ENCODE measurements at regions not wholly inside any gene's neighbourhood (a gene's known extent, or its start where the extent isn't known, plus 50 kb on each side); places are given as distances from the start of the nearest gene placed in this dataset.

DNA sequence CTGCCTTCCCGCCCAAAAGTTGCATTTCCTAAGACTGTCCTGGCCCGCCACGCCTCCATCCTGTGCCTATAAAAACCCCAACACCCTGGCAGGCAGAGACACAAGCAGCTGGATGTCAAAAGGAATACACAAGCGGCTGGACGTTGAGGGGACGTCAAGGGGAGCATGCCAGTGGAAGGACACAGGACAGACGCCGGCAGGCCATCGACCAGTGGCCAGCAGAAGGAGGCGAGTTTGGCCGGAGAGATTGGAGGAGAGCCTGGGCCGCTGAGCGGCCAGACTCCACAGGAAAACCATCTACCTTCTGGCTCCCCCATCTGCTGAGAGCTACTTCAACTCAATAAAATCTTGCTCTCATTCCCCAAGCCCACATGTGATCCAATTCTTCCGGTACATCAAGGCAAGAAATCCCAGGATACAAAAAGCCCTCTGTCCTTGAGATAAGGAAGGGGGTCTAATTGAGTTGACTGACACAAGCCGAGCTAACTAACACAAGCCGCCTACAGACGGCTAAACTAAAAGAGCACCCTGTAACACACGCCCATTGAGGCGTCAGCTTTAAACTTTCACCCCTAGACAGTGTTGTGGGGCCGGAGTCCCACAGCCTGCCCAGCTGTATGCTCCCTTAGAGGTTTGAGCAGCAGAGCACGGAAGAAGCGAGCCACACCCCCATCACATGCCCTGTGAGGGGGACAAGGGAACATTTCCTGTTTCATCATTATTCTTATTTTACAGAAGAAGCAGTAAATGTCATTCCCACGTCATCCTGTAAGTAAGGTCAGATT, 150.3 kb upstream of the PHYHIPL start:
- Mint-ChIP-seq H3K4me1 (peaks cover 8% of the 10 kb centered on the region), H3K36me3 (no peaks in the 10 kb centered on the region), H3K9me3 (peaks cover 5% of the 10 kb centered on the region; the same call in 1 of the 2 replicates), H3K27me3 (ENCODE audit: low read depth) (no peaks in the 10 kb centered on the region), H3K27ac (no peak overlapping the region), H3K4me3 (no peak overlapping the region)
- ChIA-PET CTCF (no interaction called here), POLR2A (no interaction called here)
- TF ChIP-seq, protein P1, sequence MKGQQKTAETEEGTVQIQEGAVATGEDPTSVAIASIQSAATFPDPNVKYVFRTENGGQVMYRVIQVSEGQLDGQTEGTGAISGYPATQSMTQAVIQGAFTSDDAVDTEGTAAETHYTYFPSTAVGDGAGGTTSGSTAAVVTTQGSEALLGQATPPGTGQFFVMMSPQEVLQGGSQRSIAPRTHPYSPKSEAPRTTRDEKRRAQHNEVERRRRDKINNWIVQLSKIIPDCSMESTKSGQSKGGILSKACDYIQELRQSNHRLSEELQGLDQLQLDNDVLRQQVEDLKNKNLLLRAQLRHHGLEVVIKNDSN (CRISPR knock-in tag; IDR thresholded peaks at IDR 0.05) = no peak
- TF ChIP-seq ETV6 (CRISPR knock-in tag; IDR thresholded peaks at IDR 0.05) = no peak
- TF ChIP-seq JUN (CRISPR knock-in tag; IDR thresholded peaks at IDR 0.05) = no peak
- TF ChIP-seq, protein P2, sequence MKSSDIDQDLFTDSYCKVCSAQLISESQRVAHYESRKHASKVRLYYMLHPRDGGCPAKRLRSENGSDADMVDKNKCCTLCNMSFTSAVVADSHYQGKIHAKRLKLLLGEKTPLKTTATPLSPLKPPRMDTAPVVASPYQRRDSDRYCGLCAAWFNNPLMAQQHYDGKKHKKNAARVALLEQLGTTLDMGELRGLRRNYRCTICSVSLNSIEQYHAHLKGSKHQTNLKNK (CRISPR knock-in tag; IDR thresholded peaks at IDR 0.05) = no peak
- TF ChIP-seq PRRX2 (CRISPR knock-in tag; IDR thresholded peaks at IDR 0.05) = no peak
- no peak for TF ChIP-seq ZNF416 (CRISPR knock-in tag; IDR thresholded peaks at IDR 0.05)
- ATAC-seq = peak; percentile 43
- no peak for DNase-seq (ENCODE audit: low spot score)

DNA sequence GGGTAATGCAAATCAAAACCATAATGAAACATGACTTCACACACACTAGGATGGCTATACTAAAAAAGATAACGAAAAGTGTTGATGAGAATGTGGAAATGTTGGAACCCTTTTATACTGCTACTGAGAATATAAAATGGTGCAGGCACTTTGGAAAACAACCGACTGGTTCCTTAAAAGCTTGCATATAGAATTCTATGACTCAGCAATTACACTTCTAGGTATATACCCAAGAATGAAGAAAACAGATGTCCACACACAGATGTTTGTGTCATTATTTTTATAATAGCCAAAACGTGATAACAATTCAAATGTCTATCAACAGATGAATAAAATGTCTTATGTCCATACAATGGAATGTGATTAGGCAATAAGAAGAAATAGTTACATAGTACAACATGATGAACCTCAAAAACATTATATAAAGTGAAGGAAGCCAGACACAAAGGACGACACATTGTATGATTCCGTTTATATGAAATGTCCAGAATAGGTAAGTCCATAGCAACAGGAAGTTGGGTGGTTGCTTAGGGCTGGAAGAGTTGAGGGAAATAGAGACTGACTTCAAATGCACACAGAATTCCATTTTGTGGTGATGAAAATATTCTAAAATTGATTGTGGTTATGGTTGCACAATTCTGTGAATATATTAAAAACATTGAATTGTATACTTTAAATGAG, 148.3 kb upstream of the PHYHIPL start:
- H3K27me3 Mint-ChIP-seq (ENCODE audit: low read depth) = no peaks in the 10 kb centered on the region
- H3K4me3 Mint-ChIP-seq = no peak overlapping the region
- no peak overlapping the region for H3K27ac Mint-ChIP-seq
- ATAC-seq (no peak), DNase-seq (ENCODE audit: low spot score) (no peak)
- CTCF ChIA-PET = no interaction called here
- H3K9me3 Mint-ChIP-seq = peaks cover 5% of the 10 kb centered on the region; the same call in 1 of the 2 replicates
- peaks cover 8% of the 10 kb centered on the region for H3K4me1 Mint-ChIP-seq
- POLR2A ChIA-PET = no interaction called here
- no peaks in the 10 kb centered on the region for H3K36me3 Mint-ChIP-seq
- TF ChIP-seq FOXK1 (CRISPR knock-in tag; IDR thresholded peaks at IDR 0.05) (no peak), KAT7 (CRISPR knock-in tag; IDR thresholded peaks at IDR 0.05; ENCODE audit: borderline replicate concordance) (no peak), ZNF416 (CRISPR knock-in tag; IDR thresholded peaks at IDR 0.05) (no peak), JUN (CRISPR knock-in tag; IDR thresholded peaks at IDR 0.05) (no peak), ZNF423 (CRISPR knock-in tag; IDR thresholded peaks at IDR 0.05) (no peak), GRHL2 (CRISPR knock-in tag; IDR thresholded peaks at IDR 0.05; ENCODE audit: insufficient replicate concordance, severe bottlenecking) (no peak), SMAD3 (CRISPR knock-in tag; IDR thresholded peaks at IDR 0.05; ENCODE audit: borderline replicate concordance) (no peak), HMGA2 (CRISPR knock-in tag; IDR thresholded peaks at IDR 0.05) (no peak), ZNF232 (CRISPR knock-in tag; IDR thresholded peaks at IDR 0.05) (no peak), IRF2 (CRISPR knock-in tag; IDR thresholded peaks at IDR 0.05; ENCODE audit: borderline replicate concordance, low read depth) (no peak)
- TF ChIP-seq, protein P3, sequence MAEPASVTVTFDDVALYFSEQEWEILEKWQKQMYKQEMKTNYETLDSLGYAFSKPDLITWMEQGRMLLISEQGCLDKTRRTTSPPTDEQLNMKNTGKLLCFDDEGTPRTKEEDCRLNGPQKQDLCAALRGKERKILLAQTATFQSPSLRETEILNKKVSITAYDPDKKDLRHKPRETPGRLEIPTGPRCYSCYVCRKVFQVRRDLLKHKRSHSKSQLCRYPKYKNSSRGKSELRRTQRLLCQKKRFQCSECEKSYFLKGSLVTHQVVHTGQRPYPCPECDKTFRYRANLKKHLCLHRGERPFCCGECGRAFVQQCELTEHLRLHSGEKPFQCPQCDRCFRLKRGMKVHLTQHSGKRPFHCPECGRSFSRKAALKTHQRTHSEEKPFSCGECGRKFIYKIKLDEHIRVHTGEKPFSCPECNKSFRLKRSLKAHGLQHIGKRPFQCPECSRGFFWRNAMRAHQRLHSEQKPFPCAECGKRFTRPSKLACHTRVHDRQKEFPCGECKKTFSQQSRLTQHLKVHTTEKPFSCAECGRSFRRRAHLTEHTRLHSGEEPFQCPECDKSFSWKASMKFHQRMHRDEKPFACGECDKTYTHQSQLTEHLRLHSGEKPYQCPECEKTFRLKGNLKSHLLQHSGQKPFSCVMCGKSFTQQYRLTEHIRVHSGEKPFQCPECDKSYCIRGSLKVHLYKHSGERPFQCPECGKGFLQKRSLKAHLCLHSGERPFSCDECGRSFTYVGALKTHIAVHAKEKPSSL (CRISPR knock-in tag; conservative IDR thresholded peaks at IDR 0.05) = no peak
- TF ChIP-seq, protein P4, sequence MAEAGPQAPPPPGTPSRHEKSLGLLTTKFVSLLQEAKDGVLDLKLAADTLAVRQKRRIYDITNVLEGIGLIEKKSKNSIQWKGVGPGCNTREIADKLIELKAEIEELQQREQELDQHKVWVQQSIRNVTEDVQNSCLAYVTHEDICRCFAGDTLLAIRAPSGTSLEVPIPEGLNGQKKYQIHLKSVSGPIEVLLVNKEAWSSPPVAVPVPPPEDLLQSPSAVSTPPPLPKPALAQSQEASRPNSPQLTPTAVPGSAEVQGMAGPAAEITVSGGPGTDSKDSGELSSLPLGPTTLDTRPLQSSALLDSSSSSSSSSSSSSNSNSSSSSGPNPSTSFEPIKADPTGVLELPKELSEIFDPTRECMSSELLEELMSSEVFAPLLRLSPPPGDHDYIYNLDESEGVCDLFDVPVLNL (CRISPR knock-in tag; IDR thresholded peaks at IDR 0.05; ENCODE audit: borderline replicate concordance, low read depth) = no peak
- TF ChIP-seq, protein P5, sequence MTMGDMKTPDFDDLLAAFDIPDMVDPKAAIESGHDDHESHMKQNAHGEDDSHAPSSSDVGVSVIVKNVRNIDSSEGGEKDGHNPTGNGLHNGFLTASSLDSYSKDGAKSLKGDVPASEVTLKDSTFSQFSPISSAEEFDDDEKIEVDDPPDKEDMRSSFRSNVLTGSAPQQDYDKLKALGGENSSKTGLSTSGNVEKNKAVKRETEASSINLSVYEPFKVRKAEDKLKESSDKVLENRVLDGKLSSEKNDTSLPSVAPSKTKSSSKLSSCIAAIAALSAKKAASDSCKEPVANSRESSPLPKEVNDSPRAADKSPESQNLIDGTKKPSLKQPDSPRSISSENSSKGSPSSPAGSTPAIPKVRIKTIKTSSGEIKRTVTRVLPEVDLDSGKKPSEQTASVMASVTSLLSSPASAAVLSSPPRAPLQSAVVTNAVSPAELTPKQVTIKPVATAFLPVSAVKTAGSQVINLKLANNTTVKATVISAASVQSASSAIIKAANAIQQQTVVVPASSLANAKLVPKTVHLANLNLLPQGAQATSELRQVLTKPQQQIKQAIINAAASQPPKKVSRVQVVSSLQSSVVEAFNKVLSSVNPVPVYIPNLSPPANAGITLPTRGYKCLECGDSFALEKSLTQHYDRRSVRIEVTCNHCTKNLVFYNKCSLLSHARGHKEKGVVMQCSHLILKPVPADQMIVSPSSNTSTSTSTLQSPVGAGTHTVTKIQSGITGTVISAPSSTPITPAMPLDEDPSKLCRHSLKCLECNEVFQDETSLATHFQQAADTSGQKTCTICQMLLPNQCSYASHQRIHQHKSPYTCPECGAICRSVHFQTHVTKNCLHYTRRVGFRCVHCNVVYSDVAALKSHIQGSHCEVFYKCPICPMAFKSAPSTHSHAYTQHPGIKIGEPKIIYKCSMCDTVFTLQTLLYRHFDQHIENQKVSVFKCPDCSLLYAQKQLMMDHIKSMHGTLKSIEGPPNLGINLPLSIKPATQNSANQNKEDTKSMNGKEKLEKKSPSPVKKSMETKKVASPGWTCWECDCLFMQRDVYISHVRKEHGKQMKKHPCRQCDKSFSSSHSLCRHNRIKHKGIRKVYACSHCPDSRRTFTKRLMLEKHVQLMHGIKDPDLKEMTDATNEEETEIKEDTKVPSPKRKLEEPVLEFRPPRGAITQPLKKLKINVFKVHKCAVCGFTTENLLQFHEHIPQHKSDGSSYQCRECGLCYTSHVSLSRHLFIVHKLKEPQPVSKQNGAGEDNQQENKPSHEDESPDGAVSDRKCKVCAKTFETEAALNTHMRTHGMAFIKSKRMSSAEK (CRISPR knock-in tag; IDR thresholded peaks at IDR 0.05; ENCODE audit: borderline replicate concordance) = no peak
- TF ChIP-seq, protein P6, sequence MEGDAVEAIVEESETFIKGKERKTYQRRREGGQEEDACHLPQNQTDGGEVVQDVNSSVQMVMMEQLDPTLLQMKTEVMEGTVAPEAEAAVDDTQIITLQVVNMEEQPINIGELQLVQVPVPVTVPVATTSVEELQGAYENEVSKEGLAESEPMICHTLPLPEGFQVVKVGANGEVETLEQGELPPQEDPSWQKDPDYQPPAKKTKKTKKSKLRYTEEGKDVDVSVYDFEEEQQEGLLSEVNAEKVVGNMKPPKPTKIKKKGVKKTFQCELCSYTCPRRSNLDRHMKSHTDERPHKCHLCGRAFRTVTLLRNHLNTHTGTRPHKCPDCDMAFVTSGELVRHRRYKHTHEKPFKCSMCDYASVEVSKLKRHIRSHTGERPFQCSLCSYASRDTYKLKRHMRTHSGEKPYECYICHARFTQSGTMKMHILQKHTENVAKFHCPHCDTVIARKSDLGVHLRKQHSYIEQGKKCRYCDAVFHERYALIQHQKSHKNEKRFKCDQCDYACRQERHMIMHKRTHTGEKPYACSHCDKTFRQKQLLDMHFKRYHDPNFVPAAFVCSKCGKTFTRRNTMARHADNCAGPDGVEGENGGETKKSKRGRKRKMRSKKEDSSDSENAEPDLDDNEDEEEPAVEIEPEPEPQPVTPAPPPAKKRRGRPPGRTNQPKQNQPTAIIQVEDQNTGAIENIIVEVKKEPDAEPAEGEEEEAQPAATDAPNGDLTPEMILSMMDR (IDR thresholded peaks at IDR 0.05) = no peak
- TF ChIP-seq, protein P7, sequence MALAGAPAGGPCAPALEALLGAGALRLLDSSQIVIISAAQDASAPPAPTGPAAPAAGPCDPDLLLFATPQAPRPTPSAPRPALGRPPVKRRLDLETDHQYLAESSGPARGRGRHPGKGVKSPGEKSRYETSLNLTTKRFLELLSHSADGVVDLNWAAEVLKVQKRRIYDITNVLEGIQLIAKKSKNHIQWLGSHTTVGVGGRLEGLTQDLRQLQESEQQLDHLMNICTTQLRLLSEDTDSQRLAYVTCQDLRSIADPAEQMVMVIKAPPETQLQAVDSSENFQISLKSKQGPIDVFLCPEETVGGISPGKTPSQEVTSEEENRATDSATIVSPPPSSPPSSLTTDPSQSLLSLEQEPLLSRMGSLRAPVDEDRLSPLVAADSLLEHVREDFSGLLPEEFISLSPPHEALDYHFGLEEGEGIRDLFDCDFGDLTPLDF (CRISPR knock-in tag; IDR thresholded peaks at IDR 0.05) = no peak
